GM23338 (cell line): ENCODE measurements at regions not wholly inside any gene's neighbourhood (a gene's known extent, or its start where the extent isn't known, plus 50 kb on each side); places are given as distances from the start of the nearest gene placed in this dataset.

ENCODE experiments used
- ATAC-seq: fragments of 200-7000 bp; cut with Tn5 transposase; 3 replicates; pipeline ENCODE4 v1.9.1; 2020
- DNase-seq: peaks from one replicate; pipeline ENCODE4 v3.0.0-alpha.2; 2015; ENCODE audit warnings: low spot score
- H2AFZ ChIP-seq: fragments of 200-600 bp; sonication (generic); 2 replicates; pipeline ENCODE4 v1.8.0; 2016; ENCODE audit warnings: antibody characterized with exemption, mild to moderate bottlenecking, moderate library complexity
- H3F3A ChIP-seq: fragments of 200-600 bp; sonication (generic); replicated peaks from 2 replicates; pipeline ENCODE4 v1.8.0; 2017; ENCODE audit warnings: antibody characterized with exemption, mixed run types, low read depth
- H3K27ac ChIP-seq: fragments of 200-600 bp; sonication (generic); 2 replicates; pipeline ENCODE4 v1.6.1; 2016; ENCODE audit warnings: low read depth
- H3K27me3 ChIP-seq: fragments of 200-600 bp; sonication (generic); 2 replicates; pipeline ENCODE4 v1.8.0; 2016; ENCODE audit warnings: mild to moderate bottlenecking, mixed run types, moderate library complexity; ENCODE audit not compliant: insufficient read depth
- H3K36me3 ChIP-seq: fragments of 200-600 bp; sonication (generic); 2 replicates; pipeline ENCODE4 v1.8.0; 2016; ENCODE audit warnings: mild to moderate bottlenecking; ENCODE audit not compliant: insufficient read depth
- H3K4me1 ChIP-seq: fragments of 200-600 bp; sonication (generic); 2 replicates; pipeline ENCODE4 v1.8.0; 2016; ENCODE audit warnings: mild to moderate bottlenecking, moderate library complexity; ENCODE audit not compliant: insufficient read depth
- H3K4me2 ChIP-seq: fragments of 200-600 bp; sonication (generic); 2 replicates; pipeline ENCODE4 v1.7.1; 2017; ENCODE audit warnings: mixed run types
- H3K4me3 ChIP-seq: fragments of 200-600 bp; sonication (generic); 2 replicates; pipeline ENCODE4 v1.6.1; 2016; ENCODE audit warnings: mixed run types
- H3K79me2 ChIP-seq: fragments of 200-600 bp; sonication (generic); replicated peaks from 2 replicates; pipeline ENCODE4 v1.8.0; 2017; ENCODE audit warnings: mild to moderate bottlenecking; ENCODE audit not compliant: insufficient read depth
- H3K9me2 ChIP-seq: fragments of 200-600 bp; sonication (generic); 2 replicates; pipeline ENCODE4 v1.8.0; 2017; ENCODE audit not compliant: insufficient read depth
- H4K20me1 ChIP-seq: fragments of 200-600 bp; sonication (generic); replicated peaks from 2 replicates; pipeline ENCODE4 v1.8.0; 2017; ENCODE audit warnings: mild to moderate bottlenecking; ENCODE audit not compliant: insufficient read depth
- H3K27ac Mint-ChIP-seq: 2 replicates; pipeline ENCODE4 v1.8.0; 2020; ENCODE audit warnings: inconsistent platforms, mild to moderate bottlenecking, moderate library complexity, mixed read lengths
- H3K27me3 Mint-ChIP-seq: 3 replicates; pipeline ENCODE4 v1.8.0; 2022; ENCODE audit warnings: low read depth, mild to moderate bottlenecking, moderate library complexity, mixed read lengths, inconsistent platforms; ENCODE audit not compliant: insufficient read depth, poor library complexity
- H3K36me3 Mint-ChIP-seq: 3 replicates; pipeline ENCODE4 v1.8.0; 2021; ENCODE audit warnings: low read depth, mild to moderate bottlenecking, inconsistent platforms, moderate library complexity, mixed read lengths
- H3K4me1 Mint-ChIP-seq: 3 replicates; pipeline ENCODE4 v1.8.0; 2020; ENCODE audit warnings: mild to moderate bottlenecking, inconsistent platforms, mixed read lengths
- H3K4me3 Mint-ChIP-seq: 3 replicates; pipeline ENCODE4 v1.8.0; 2021; ENCODE audit warnings: moderate library complexity, mild to moderate bottlenecking, inconsistent platforms, mixed read lengths
- H3K9me3 Mint-ChIP-seq: 3 replicates; pipeline ENCODE4 v1.8.0; 2020; ENCODE audit warnings: moderate library complexity, mild to moderate bottlenecking, inconsistent platforms, mixed read lengths
- CREB1 ChIP-seq: fragments of 250-450 bp; sonication (Bioruptor Pico); IDR thresholded peaks from 2 replicates; pipeline ENCODE4 v1.5.0; 2020; ENCODE audit warnings: low read depth, mild to moderate bottlenecking, moderate library complexity
- ETS1 ChIP-seq: IDR thresholded peaks from 2 replicates; pipeline ENCODE4 v1.6.1; 2016; ENCODE audit warnings: antibody characterized with exemption
- JUNB ChIP-seq: IDR thresholded peaks from one replicate; pipeline ENCODE4 v1.6.1; 2016; ENCODE audit warnings: antibody characterized with exemption; ENCODE audit not compliant: unreplicated experiment
- STAT1 ChIP-seq: IDR thresholded peaks from one replicate; pipeline ENCODE4 v1.6.1; 2016; ENCODE audit warnings: antibody characterized with exemption; ENCODE audit not compliant: unreplicated experiment
- ZNF114 ChIP-seq: fragments of 250-450 bp; sonication (Bioruptor Pico); IDR thresholded peaks from 2 replicates; pipeline ENCODE4 v1.5.0; 2020; ENCODE audit warnings: mild to moderate bottlenecking, moderate library complexity
- TF ChIP-seq, protein P1 (sequence below), 2 experiments: fragments of 200-600 bp in 1 of 2; sonication (generic) in 1 of 2; conservative IDR thresholded peaks; 2 replicates each; pipeline versions ENCODE4 v1.5.1 to v1.6.1; 2016 to 2017; ENCODE audit warnings: antibody characterized with exemption in 2 of 2, low read depth in 2 of 2, mild to moderate bottlenecking in 2 of 2, moderate library complexity in 1 of 2
- TF ChIP-seq, protein P2 (sequence below): IDR thresholded peaks from one replicate; pipeline ENCODE4 v1.6.1; 2018; ENCODE audit warnings: antibody characterized with exemption; ENCODE audit not compliant: unreplicated experiment

DNA sequence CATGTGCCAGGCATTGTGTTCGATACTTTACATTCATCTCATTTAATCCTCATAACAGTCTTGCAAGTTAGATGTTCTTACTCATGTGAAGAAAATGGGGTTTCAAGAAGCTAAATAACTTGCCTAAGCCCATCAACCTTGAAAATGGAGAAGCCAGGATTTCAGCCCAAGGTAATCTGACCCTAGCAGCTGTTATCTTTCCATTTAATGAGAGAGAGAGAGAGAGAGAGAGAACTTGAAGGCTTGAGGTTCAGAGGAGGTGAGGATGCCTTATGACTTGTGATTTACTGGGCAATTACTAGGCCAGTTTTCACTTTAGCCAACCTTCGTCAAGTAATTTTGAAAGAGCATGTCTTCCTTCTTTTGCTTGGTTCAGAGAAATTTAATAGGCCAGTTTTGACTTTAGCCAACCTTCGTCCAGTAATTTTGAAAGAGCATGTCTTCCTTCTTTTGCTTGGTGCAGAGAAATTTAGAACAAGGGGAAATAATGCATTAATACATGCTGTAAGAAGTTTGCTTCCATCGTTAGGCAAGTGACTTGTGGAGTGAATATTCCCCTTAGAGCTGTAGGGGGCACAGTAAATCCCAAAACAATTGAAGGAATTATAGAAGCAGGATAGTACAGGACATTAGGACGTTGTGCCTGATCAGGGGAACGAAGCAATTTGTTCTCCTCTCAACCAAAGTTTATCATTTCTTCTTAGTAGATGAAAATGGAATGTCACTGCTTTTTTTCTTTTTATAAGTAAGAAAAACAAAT is 143.0 kb upstream of the BMPER start (continued):
- TF ChIP-seq, protein P1, sequence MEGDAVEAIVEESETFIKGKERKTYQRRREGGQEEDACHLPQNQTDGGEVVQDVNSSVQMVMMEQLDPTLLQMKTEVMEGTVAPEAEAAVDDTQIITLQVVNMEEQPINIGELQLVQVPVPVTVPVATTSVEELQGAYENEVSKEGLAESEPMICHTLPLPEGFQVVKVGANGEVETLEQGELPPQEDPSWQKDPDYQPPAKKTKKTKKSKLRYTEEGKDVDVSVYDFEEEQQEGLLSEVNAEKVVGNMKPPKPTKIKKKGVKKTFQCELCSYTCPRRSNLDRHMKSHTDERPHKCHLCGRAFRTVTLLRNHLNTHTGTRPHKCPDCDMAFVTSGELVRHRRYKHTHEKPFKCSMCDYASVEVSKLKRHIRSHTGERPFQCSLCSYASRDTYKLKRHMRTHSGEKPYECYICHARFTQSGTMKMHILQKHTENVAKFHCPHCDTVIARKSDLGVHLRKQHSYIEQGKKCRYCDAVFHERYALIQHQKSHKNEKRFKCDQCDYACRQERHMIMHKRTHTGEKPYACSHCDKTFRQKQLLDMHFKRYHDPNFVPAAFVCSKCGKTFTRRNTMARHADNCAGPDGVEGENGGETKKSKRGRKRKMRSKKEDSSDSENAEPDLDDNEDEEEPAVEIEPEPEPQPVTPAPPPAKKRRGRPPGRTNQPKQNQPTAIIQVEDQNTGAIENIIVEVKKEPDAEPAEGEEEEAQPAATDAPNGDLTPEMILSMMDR (conservative IDR thresholded peaks at IDR 0.05; ENCODE audit: low read depth in 2 of 2): peak in 1 of 2 experiments; percentile 15; a peak in 1 of 4 replicates

GRCh38 chr7:33762911-33763306 is 142.4 kb upstream of the BMPER start:
- Mint-ChIP-seq H3K36me3 (no peaks in the 10 kb centered on the region), H3K27ac (no peak overlapping the region), H3K4me1 (peaks cover 14% of the 10 kb centered on the region), H3K4me3 (no peak overlapping the region), H3K9me3 (no peaks in the 10 kb centered on the region), H3K27me3 (no peaks in the 10 kb centered on the region)
- ATAC-seq: no peak
- no peaks in the 10 kb centered on the region for H3K36me3 ChIP-seq
- no peaks in the 10 kb centered on the region for H3K27me3 ChIP-seq
- no peak overlapping the region for H3K27ac ChIP-seq
- H4K20me1 ChIP-seq: no peaks in the 10 kb centered on the region
- DNase-seq: no peak
- H3K4me2 ChIP-seq: no peak overlapping the region
- peaks cover 6% of the 10 kb centered on the region; the same call in 1 of the 2 replicates for H3K4me1 ChIP-seq
- TF ChIP-seq JUNB: no peak
- no peak for TF ChIP-seq CREB1 (CRISPR knock-in tag)
- TF ChIP-seq, protein P1 (conservative IDR thresholded peaks at IDR 0.05; ENCODE audit: low read depth in 2 of 2): no peak
- TF ChIP-seq, protein P2, sequence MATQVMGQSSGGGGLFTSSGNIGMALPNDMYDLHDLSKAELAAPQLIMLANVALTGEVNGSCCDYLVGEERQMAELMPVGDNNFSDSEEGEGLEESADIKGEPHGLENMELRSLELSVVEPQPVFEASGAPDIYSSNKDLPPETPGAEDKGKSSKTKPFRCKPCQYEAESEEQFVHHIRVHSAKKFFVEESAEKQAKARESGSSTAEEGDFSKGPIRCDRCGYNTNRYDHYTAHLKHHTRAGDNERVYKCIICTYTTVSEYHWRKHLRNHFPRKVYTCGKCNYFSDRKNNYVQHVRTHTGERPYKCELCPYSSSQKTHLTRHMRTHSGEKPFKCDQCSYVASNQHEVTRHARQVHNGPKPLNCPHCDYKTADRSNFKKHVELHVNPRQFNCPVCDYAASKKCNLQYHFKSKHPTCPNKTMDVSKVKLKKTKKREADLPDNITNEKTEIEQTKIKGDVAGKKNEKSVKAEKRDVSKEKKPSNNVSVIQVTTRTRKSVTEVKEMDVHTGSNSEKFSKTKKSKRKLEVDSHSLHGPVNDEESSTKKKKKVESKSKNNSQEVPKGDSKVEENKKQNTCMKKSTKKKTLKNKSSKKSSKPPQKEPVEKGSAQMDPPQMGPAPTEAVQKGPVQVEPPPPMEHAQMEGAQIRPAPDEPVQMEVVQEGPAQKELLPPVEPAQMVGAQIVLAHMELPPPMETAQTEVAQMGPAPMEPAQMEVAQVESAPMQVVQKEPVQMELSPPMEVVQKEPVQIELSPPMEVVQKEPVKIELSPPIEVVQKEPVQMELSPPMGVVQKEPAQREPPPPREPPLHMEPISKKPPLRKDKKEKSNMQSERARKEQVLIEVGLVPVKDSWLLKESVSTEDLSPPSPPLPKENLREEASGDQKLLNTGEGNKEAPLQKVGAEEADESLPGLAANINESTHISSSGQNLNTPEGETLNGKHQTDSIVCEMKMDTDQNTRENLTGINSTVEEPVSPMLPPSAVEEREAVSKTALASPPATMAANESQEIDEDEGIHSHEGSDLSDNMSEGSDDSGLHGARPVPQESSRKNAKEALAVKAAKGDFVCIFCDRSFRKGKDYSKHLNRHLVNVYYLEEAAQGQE: no peak
- no peak for TF ChIP-seq STAT1
- no peak for TF ChIP-seq ETS1
- no peak for TF ChIP-seq ZNF114 (CRISPR knock-in tag)
- no peaks in the 10 kb centered on the region for H3K9me2 ChIP-seq
- no peak overlapping the region for H2AFZ ChIP-seq
- H3K4me3 ChIP-seq: no peak overlapping the region
- no peaks in the 10 kb centered on the region for H3F3A ChIP-seq
- H3K79me2 ChIP-seq: no peaks in the 10 kb centered on the region
